ENCODE measurements at regions not wholly inside any gene's neighbourhood (a gene's known extent, or its start where the extent isn't known, plus 50 kb on each side); places are given as distances from the start of the nearest gene placed in this dataset.
"Not testable (repeated sequence)": the region's sequence is repeated elsewhere in the genome, so short reads cannot be mapped to it uniquely, and the experiment has no call there.

DNA sequence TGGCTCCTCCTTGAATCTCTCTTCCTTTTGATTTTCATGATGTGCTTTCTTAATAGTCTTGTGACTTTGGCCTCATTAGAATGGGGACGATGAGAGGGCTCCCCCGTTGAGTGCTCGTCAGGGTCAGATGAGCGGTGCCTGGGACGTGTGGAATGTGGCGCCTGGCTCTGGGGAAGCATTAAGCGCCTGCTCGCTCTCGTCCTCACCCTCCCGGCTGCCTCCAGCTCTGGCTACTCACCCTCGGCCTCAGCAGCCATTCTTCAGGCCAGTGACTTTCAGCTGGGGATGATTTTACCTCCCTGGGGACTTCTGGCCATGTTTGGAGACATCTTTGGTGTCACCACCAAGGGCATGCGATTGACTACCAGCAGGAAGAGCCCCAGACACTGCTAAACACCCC lies 69.7 kb downstream of the RPS6KA4 start:
- peaks cover 7% of the 10 kb centered on the region for H3K4me1 ChIP-seq (ENCODE audit: control insufficient read depth, insufficient read depth, low read length)
- H3K4me3 ChIP-seq (ENCODE audit: low read depth, low read length), result no peak overlapping the region
- no peaks in the 10 kb centered on the region for H3K27me3 ChIP-seq (ENCODE audit: control insufficient read depth, insufficient read depth, low read length)
- no peak for DNase-seq (ENCODE audit: low read depth in 4 of 6, low spot score in 6 of 6)
- 44% methylated on average over 10 of the region's 12 CpGs for WGBS (ENCODE audit: insufficient coverage)
- H3K9me3 ChIP-seq (ENCODE audit: control insufficient read depth, insufficient read depth, low read length), result no peaks in the 10 kb centered on the region
- H3K27ac ChIP-seq (ENCODE audit: low read depth, low read length), result no peak overlapping the region
- H3K36me3 ChIP-seq (ENCODE audit: control insufficient read depth, insufficient read depth, low read length), result no peaks in the 10 kb centered on the region

DNA sequence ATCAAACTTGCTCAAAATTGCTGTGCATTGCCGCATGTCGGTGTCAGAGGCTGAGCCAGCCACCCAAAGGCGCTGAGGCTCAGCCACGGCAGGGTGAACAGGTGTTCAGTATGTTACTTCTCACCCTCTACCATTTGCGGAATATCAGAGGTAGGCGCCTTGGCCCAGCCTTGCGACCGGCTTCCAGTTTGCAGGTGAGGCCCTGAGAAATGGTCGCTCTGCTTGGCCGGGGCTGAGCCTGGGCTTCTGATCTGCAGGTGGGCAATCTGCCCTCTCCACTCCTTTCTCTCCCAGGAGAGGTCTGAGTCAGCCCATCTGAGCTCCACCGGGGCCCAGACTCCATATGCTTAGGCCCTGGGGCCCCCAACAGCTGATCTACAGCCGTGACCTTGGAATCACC lies 71.0 kb downstream of the RPS6KA4 start:
- H3K4me1 ChIP-seq (ENCODE audit: control insufficient read depth, insufficient read depth, low read length), result peaks cover 11% of the 10 kb centered on the region
- H3K4me3 ChIP-seq (ENCODE audit: low read depth, low read length), result no peak overlapping the region
- DNase-seq (ENCODE audit: low read depth in 4 of 6, low spot score in 6 of 6), result no peak
- 91% methylated on average over 12 of the region's 12 CpGs for WGBS (ENCODE audit: insufficient coverage)
- H3K9me3 ChIP-seq (ENCODE audit: control insufficient read depth, insufficient read depth, low read length), result no peaks in the 10 kb centered on the region
- H3K27ac ChIP-seq (ENCODE audit: low read depth, low read length), result no peak overlapping the region
- no peaks in the 10 kb centered on the region for H3K36me3 ChIP-seq (ENCODE audit: control insufficient read depth, insufficient read depth, low read length)
- H3K27me3 ChIP-seq (ENCODE audit: control insufficient read depth, insufficient read depth, low read length), result no peaks in the 10 kb centered on the region

DNA sequence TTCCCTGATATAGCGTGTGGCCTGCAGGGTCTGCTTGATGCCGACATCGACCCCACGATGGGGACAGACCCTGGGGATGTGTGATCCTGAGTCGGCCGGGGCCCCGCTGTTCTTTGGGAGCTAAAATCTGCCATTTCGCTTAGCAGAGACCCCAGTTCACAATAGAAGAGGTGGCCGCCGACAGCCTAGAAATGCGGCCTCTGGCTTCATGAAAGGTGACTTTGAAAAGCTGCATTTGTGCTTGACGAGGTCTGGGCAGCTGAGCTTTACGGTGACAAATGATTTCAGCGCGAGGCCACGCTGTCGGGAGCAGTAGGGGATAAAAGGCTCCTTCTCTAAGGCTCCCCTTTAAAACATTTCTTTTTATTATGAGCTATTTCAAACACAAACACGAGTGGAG lies 71.7 kb downstream of the RPS6KA4 start:
- WGBS (ENCODE audit: insufficient coverage), result 43% methylated on average over 18 of the region's 18 CpGs
- Histone ChIP-seq H3K4me1 (ENCODE audit: control insufficient read depth, insufficient read depth, low read length) (peaks cover 11% of the 10 kb centered on the region), H3K9me3 (ENCODE audit: control insufficient read depth, insufficient read depth, low read length) (no peaks in the 10 kb centered on the region), H3K27me3 (ENCODE audit: control insufficient read depth, insufficient read depth, low read length) (no peaks in the 10 kb centered on the region), H3K27ac (ENCODE audit: low read depth, low read length) (no peak overlapping the region), H3K36me3 (ENCODE audit: control insufficient read depth, insufficient read depth, low read length) (no peaks in the 10 kb centered on the region), H3K4me3 (ENCODE audit: low read depth, low read length) (no peak overlapping the region)
- peak in 1 of 6 donors; percentile 61 for DNase-seq (ENCODE audit: low read depth in 4 of 6, low spot score in 6 of 6)

DNA sequence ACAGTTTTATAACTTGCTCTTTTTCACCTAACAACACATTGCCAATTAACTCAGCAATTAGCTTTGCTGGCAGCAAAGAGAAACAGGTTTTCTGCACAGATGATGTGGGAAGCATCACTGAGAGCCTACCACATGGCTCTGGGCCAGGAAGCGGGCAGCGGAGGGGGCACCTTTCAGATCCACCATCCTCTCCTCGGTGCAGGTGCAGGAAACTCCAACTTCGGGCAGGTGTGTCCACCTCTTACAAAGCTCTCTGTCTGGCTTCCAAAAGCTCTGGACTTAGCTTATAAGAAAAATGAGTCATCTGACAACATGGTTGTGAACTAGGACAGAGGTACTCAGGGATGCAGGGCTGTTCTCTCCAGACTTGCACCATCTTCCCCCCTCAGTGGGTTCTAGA lies 77.0 kb downstream of the RPS6KA4 start:
- peaks cover 26% of the 10 kb centered on the region for H3K4me1 ChIP-seq (ENCODE audit: control insufficient read depth, insufficient read depth, low read length)
- no peaks in the 10 kb centered on the region for H3K36me3 ChIP-seq (ENCODE audit: control insufficient read depth, insufficient read depth, low read length)
- no peaks in the 10 kb centered on the region for H3K27me3 ChIP-seq (ENCODE audit: control insufficient read depth, insufficient read depth, low read length)
- 90% methylated on average over 2 of the region's 4 CpGs for WGBS (ENCODE audit: insufficient coverage)
- DNase-seq (ENCODE audit: low read depth in 4 of 6, low spot score in 6 of 6), result peak in 2 of 6 donors; percentile 49 to 85
- H3K4me3 ChIP-seq (ENCODE audit: low read depth, low read length), result no peak overlapping the region
- no peak overlapping the region for H3K27ac ChIP-seq (ENCODE audit: low read depth, low read length)
- no peaks in the 10 kb centered on the region for H3K9me3 ChIP-seq (ENCODE audit: control insufficient read depth, insufficient read depth, low read length)

DNA sequence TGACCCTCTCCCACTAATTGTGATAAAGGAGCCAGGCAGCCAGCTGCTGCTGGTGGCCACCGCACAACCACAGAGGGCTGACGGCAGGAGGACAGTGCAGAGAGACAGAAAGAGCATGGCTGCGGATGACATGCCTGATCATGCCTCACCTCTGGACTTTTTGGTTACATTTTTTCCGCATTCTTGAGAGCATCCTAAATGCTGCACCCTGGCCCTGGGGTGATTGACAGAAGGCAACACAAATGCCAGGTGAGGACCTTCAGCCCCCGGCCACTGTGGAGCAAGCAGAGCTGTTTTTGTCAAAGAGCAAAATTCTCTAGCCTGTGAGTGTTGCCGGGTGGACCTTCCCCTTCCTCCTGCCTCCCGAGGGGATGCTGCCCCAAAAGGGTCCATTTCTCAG lies 78.5 kb downstream of the RPS6KA4 start:
- WGBS (ENCODE audit: insufficient coverage), result 71% methylated on average over 5 of the region's 7 CpGs
- H3K9me3 ChIP-seq (ENCODE audit: control insufficient read depth, insufficient read depth, low read length), result no peaks in the 10 kb centered on the region
- no peak overlapping the region for H3K27ac ChIP-seq (ENCODE audit: low read depth, low read length)
- H3K4me1 ChIP-seq (ENCODE audit: control insufficient read depth, insufficient read depth, low read length), result peaks cover 26% of the 10 kb centered on the region
- no peak for DNase-seq (ENCODE audit: low read depth in 4 of 6, low spot score in 6 of 6)
- no peak overlapping the region for H3K4me3 ChIP-seq (ENCODE audit: low read depth, low read length)
- no peaks in the 10 kb centered on the region for H3K27me3 ChIP-seq (ENCODE audit: control insufficient read depth, insufficient read depth, low read length)
- H3K36me3 ChIP-seq (ENCODE audit: control insufficient read depth, insufficient read depth, low read length), result no peaks in the 10 kb centered on the region

GRCh38 chr11:64438986-64439771 lies 80.2 kb downstream of the RPS6KA4 start:
- no peaks in the 10 kb centered on the region for H3K27me3 ChIP-seq (ENCODE audit: control insufficient read depth, insufficient read depth, low read length)
- H3K9me3 ChIP-seq (ENCODE audit: control insufficient read depth, insufficient read depth, low read length), result no peaks in the 10 kb centered on the region
- peaks cover 24% of the 10 kb centered on the region for H3K4me1 ChIP-seq (ENCODE audit: control insufficient read depth, insufficient read depth, low read length)
- H3K36me3 ChIP-seq (ENCODE audit: control insufficient read depth, insufficient read depth, low read length), result no peaks in the 10 kb centered on the region
- no peak overlapping the region for H3K4me3 ChIP-seq (ENCODE audit: low read depth, low read length)
- 42% methylated on average over 22 of the region's 22 CpGs for WGBS (ENCODE audit: insufficient coverage)
- DNase-seq (ENCODE audit: low read depth in 4 of 6, low spot score in 6 of 6), result no peak
- no peak overlapping the region for H3K27ac ChIP-seq (ENCODE audit: low read depth, low read length)

GRCh38 chr11:64439772-64440491 lies 81.0 kb downstream of the RPS6KA4 start:
- not testable (repeated sequence) for H3K36me3 ChIP-seq (ENCODE audit: control insufficient read depth, insufficient read depth, low read length)
- 93% methylated on average over 7 of the region's 8 CpGs for WGBS (ENCODE audit: insufficient coverage)

DNA sequence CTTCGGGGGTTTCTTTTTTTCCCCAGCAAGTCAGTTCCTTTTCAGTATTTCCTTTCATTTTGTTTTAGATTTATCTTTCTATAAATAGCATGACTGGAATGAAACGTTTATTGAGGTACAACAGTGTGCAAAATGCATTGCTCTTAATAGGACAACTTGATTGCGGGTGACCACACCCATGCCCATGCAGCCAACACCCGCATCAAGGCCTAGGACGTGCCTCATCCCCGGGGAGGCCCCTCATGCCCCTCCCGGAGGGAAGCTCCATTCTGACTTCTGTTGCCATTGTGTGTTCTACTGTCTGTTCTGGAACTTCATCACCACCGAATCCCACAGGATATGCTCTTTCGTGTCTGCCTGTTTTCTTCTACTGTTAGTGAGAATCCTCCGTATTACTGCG lies 82.2 kb downstream of the RPS6KA4 start:
- no peaks in the 10 kb centered on the region for H3K36me3 ChIP-seq (ENCODE audit: control insufficient read depth, insufficient read depth, low read length)
- WGBS (ENCODE audit: insufficient coverage), result 64% methylated on average over 6 of the region's 11 CpGs
- no peaks in the 10 kb centered on the region for H3K27me3 ChIP-seq (ENCODE audit: control insufficient read depth, insufficient read depth, low read length)
- H3K9me3 ChIP-seq (ENCODE audit: control insufficient read depth, insufficient read depth, low read length), result no peaks in the 10 kb centered on the region
- no peak for DNase-seq (ENCODE audit: low read depth in 4 of 6, low spot score in 6 of 6)
- H3K27ac ChIP-seq (ENCODE audit: low read depth, low read length), result no peak overlapping the region
- H3K4me1 ChIP-seq (ENCODE audit: control insufficient read depth, insufficient read depth, low read length), result peaks cover 21% of the 10 kb centered on the region
- no peak overlapping the region for H3K4me3 ChIP-seq (ENCODE audit: low read depth, low read length)

More at GRCh38 chr11:64439772-64440491, 81.0 kb downstream of the RPS6KA4 start:
- H3K4me3 ChIP-seq (ENCODE audit: low read depth, low read length); DNase-seq (ENCODE audit: low read depth in 4 of 6, low spot score in 6 of 6); H3K27me3 ChIP-seq (ENCODE audit: control insufficient read depth, insufficient read depth, low read length); H3K9me3 ChIP-seq (ENCODE audit: control insufficient read depth, insufficient read depth, low read length); H3K27ac ChIP-seq (ENCODE audit: low read depth, low read length): not testable (repeated sequence)
- peaks cover 24% of the 10 kb centered on the region for H3K4me1 ChIP-seq (ENCODE audit: control insufficient read depth, insufficient read depth, low read length)

GRCh38 chr11:64443001-64443400 lies 84.0 kb downstream of the RPS6KA4 start:
- Histone ChIP-seq H3K27me3 (ENCODE audit: control insufficient read depth, insufficient read depth, low read length) (no peaks in the 10 kb centered on the region), H3K4me3 (ENCODE audit: low read depth, low read length) (no peak overlapping the region), H3K9me3 (ENCODE audit: control insufficient read depth, insufficient read depth, low read length) (no peaks in the 10 kb centered on the region), H3K27ac (ENCODE audit: low read depth, low read length) (no peak overlapping the region), H3K4me1 (ENCODE audit: control insufficient read depth, insufficient read depth, low read length) (peaks cover 18% of the 10 kb centered on the region), H3K36me3 (ENCODE audit: control insufficient read depth, insufficient read depth, low read length) (no peaks in the 10 kb centered on the region)
- 58% methylated on average over 4 of the region's 5 CpGs for WGBS (ENCODE audit: insufficient coverage)
- DNase-seq (ENCODE audit: low read depth in 4 of 6, low spot score in 6 of 6), result peak in 1 of 6 donors; percentile 91
